ENCODE measurements at regions not wholly inside any gene's neighbourhood (a gene's known extent, or its start where the extent isn't known, plus 50 kb on each side); places are given as distances from the start of the nearest gene placed in this dataset.

DNA sequence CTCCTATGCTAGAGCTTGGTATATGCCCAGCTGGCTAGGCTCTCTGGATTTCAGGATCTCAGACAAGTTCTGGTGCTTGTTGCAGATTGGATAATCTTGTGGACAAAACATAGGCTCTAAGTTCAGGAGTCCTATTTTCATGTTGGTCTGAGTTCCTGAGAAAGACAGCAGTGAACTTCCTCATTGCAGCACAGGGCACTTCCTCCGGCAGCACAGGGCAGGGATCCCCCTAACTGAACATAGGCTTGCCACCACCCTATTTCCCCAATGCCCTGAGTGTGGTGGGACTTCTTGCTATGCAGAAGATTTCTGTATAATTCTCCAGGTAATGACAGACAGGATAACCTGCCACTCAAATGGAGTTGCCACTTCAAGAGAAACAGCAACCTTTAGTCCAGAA is 220.1 kb downstream of the PIK3R1 start:
- no peak for TF ChIP-seq POLR2A (IDR thresholded peaks at IDR 0.05)
- TF ChIP-seq, protein P1, sequence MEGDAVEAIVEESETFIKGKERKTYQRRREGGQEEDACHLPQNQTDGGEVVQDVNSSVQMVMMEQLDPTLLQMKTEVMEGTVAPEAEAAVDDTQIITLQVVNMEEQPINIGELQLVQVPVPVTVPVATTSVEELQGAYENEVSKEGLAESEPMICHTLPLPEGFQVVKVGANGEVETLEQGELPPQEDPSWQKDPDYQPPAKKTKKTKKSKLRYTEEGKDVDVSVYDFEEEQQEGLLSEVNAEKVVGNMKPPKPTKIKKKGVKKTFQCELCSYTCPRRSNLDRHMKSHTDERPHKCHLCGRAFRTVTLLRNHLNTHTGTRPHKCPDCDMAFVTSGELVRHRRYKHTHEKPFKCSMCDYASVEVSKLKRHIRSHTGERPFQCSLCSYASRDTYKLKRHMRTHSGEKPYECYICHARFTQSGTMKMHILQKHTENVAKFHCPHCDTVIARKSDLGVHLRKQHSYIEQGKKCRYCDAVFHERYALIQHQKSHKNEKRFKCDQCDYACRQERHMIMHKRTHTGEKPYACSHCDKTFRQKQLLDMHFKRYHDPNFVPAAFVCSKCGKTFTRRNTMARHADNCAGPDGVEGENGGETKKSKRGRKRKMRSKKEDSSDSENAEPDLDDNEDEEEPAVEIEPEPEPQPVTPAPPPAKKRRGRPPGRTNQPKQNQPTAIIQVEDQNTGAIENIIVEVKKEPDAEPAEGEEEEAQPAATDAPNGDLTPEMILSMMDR (IDR thresholded peaks at IDR 0.05), result no peak
